ENCODE measurements at regions not wholly inside any gene's neighbourhood (a gene's known extent, or its start where the extent isn't known, plus 50 kb on each side); places are given as distances from the start of the nearest gene placed in this dataset.

- TF ChIP-seq CTCF (IDR thresholded peaks at IDR 0.05; ENCODE audit: low read depth, low read length): no peak
- TF ChIP-seq EZH2phosphoT487 (IDR thresholded peaks at IDR 0.05; ENCODE audit: low read depth): no peak
These were observed 685.0 kb downstream of the ETS1 start for GRCh38 chr11:127902382-127902781.

Data from OCI-LY3 (cell line).